ENCODE measurements at regions not wholly inside any gene's neighbourhood (a gene's known extent, or its start where the extent isn't known, plus 50 kb on each side); places are given as distances from the start of the nearest gene placed in this dataset.
A peak's percentile ranks its signal among the peaks of the same experiment; 100 is the strongest.

- Histone ChIP-seq H3K27ac (replicated peaks) (no peak overlapping the region), H3K4me3 (no peak overlapping the region), H3K36me3 (no peaks in the 10 kb centered on the region), H3K27me3 (ENCODE audit: low read depth) (no peaks in the 10 kb centered on the region), H3K4me1 (peaks cover 26% of the 10 kb centered on the region), H3K9me3 (replicated peaks) (no peaks in the 10 kb centered on the region)
- TF ChIP-seq, protein P1, sequence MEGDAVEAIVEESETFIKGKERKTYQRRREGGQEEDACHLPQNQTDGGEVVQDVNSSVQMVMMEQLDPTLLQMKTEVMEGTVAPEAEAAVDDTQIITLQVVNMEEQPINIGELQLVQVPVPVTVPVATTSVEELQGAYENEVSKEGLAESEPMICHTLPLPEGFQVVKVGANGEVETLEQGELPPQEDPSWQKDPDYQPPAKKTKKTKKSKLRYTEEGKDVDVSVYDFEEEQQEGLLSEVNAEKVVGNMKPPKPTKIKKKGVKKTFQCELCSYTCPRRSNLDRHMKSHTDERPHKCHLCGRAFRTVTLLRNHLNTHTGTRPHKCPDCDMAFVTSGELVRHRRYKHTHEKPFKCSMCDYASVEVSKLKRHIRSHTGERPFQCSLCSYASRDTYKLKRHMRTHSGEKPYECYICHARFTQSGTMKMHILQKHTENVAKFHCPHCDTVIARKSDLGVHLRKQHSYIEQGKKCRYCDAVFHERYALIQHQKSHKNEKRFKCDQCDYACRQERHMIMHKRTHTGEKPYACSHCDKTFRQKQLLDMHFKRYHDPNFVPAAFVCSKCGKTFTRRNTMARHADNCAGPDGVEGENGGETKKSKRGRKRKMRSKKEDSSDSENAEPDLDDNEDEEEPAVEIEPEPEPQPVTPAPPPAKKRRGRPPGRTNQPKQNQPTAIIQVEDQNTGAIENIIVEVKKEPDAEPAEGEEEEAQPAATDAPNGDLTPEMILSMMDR (IDR thresholded peaks at IDR 0.05; ENCODE audit: borderline replicate concordance), result no peak
- no peak for DNase-seq
- intact Hi-C loops (cut with micrococcal nuclease), result no loop called here
Observed at GRCh38 chr4:138088449-138089208, 153.5 kb downstream of the SLC7A11 start.

GRCh38 chr4:138087066-138087719, 155.0 kb downstream of the SLC7A11 start:
- intact Hi-C loops (cut with micrococcal nuclease), result no loop called here
- Histone ChIP-seq H3K27ac (replicated peaks) (peak overlapping the region; percentile 58), H3K36me3 (no peaks in the 10 kb centered on the region), H3K4me1 (peaks cover 25% of the 10 kb centered on the region), H3K27me3 (ENCODE audit: low read depth) (no peaks in the 10 kb centered on the region), H3K4me3 (no peak overlapping the region), H3K9me3 (replicated peaks) (no peaks in the 10 kb centered on the region)
- DNase-seq, result no peak
- TF ChIP-seq, protein P1 (IDR thresholded peaks at IDR 0.05; ENCODE audit: borderline replicate concordance), result no peak

GRCh38 chr4:138086611-138087041, 155.5 kb downstream of the SLC7A11 start:
- TF ChIP-seq, protein P1 (IDR thresholded peaks at IDR 0.05; ENCODE audit: borderline replicate concordance), result no peak
- Histone ChIP-seq H3K4me3 (no peak overlapping the region), H3K27ac (replicated peaks) (peak overlapping the region; percentile 58), H3K27me3 (ENCODE audit: low read depth) (no peaks in the 10 kb centered on the region), H3K4me1 (peaks cover 25% of the 10 kb centered on the region), H3K9me3 (replicated peaks) (no peaks in the 10 kb centered on the region), H3K36me3 (no peaks in the 10 kb centered on the region)
- DNase-seq, result no peak
- intact Hi-C loops (cut with micrococcal nuclease), result no loop called here

GRCh38 chr4:138085736-138086305, 156.3 kb downstream of the SLC7A11 start:
- Histone ChIP-seq H3K36me3 (no peaks in the 10 kb centered on the region), H3K4me3 (no peak overlapping the region), H3K27me3 (ENCODE audit: low read depth) (no peaks in the 10 kb centered on the region), H3K9me3 (replicated peaks) (no peaks in the 10 kb centered on the region), H3K27ac (replicated peaks) (no peak overlapping the region), H3K4me1 (peaks cover 23% of the 10 kb centered on the region)
- intact Hi-C loops (cut with micrococcal nuclease), result no loop called here
- TF ChIP-seq, protein P1 (IDR thresholded peaks at IDR 0.05; ENCODE audit: borderline replicate concordance), result no peak
- no peak for DNase-seq

- Histone ChIP-seq H3K9me3 (replicated peaks) (no peaks in the 10 kb centered on the region), H3K4me3 (no peak overlapping the region), H3K36me3 (no peaks in the 10 kb centered on the region), H3K27me3 (ENCODE audit: low read depth) (no peaks in the 10 kb centered on the region), H3K27ac (replicated peaks) (peak overlapping the region; percentile 32), H3K4me1 (no peaks in the 10 kb centered on the region)
- no peak for DNase-seq
- intact Hi-C loops (cut with micrococcal nuclease), result no loop called here
- TF ChIP-seq, protein P1 (IDR thresholded peaks at IDR 0.05; ENCODE audit: borderline replicate concordance), result no peak
Observed at GRCh38 chr4:138078751-138079520, 163.2 kb downstream of the SLC7A11 start.

Measured in left ventricle myocardium inferior (tissue), 1 donor.